NB4 (cell line): ENCODE measurements at regions not wholly inside any gene's neighbourhood (a gene's known extent, or its start where the extent isn't known, plus 50 kb on each side); places are given as distances from the start of the nearest gene placed in this dataset.

ENCODE experiments used
- CTCF ChIP-seq: IDR thresholded peaks from one replicate; pipeline ENCODE4 v1.5.1; 2012; ENCODE audit warnings: low read depth, low read length
- MAX ChIP-seq: IDR thresholded peaks from 2 replicates; pipeline ENCODE4 v1.6.1; 2011; ENCODE audit warnings: low read depth, low read length
- MYC ChIP-seq: IDR thresholded peaks from 2 replicates; pipeline ENCODE4 v1.6.1; 2011; ENCODE audit warnings: low read depth, low read length
- POLR2A ChIP-seq: IDR thresholded peaks from 2 replicates; pipeline ENCODE4 v1.6.1; 2011; ENCODE audit warnings: mild to moderate bottlenecking; ENCODE audit not compliant: insufficient read length; ENCODE audit errors: extremely low read depth

GRCh38 chr7:28269700-28270361, 89.2 kb upstream of the JAZF1 start:
- TF ChIP-seq CTCF, result no peak
- no peak for TF ChIP-seq MAX
- no peak for TF ChIP-seq POLR2A
- TF ChIP-seq MYC, result no peak
